NCI-H1417 (cell line): ENCODE measurements at regions not wholly inside any gene's neighbourhood (a gene's known extent, or its start where the extent isn't known, plus 50 kb on each side); places are given as distances from the start of the nearest gene placed in this dataset.
"Not testable (repeated sequence)": the region's sequence is repeated elsewhere in the genome, so short reads cannot be mapped to it uniquely, and the experiment has no call there.

Experiments
- DNase-seq, 3 experiments: peaks; one replicate each; lab custom pipeline; 2025; lab: John Stamatoyannopoulos, UW

DNA sequence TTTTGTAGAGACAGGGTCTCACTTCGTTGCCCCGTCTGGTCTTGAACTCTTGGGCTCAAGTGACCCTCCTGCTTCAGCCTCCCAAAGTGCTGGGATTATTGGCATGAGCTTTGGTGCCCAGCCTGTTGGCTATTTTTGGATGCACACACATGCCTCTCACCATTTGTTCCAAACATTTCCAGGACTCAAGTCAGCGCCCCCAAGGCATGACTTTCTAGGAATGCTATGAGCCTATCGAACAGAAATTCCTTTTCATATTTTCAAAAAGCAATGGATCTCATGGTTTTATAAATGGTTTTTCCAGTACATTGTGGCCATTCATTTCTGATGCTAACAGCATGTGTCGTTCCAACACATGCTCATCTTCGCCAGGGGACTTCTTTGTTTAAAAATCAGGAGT, 119.3 kb upstream of the NAA20 start:
- DNase-seq: no peak

DNA sequence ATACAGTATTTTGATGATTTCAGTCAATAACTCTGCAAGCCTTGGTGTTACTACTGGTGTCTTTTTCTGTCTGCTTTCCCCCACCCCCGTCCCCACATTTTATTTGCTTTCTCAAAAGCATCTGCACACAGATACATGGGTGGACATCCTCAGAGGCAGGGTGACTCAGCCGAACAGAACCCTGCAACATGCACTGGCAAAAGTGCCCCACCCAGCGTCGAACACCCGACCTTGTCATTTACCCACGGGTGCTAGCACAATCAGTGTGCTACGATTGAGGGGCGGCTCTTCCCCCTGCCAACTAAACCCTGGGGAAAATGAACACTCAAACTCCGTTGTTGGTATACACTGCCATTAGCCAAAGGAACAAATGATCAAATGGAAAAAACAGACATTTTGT, 115.9 kb upstream of the NAA20 start:
- DNase-seq: no peak

DNA sequence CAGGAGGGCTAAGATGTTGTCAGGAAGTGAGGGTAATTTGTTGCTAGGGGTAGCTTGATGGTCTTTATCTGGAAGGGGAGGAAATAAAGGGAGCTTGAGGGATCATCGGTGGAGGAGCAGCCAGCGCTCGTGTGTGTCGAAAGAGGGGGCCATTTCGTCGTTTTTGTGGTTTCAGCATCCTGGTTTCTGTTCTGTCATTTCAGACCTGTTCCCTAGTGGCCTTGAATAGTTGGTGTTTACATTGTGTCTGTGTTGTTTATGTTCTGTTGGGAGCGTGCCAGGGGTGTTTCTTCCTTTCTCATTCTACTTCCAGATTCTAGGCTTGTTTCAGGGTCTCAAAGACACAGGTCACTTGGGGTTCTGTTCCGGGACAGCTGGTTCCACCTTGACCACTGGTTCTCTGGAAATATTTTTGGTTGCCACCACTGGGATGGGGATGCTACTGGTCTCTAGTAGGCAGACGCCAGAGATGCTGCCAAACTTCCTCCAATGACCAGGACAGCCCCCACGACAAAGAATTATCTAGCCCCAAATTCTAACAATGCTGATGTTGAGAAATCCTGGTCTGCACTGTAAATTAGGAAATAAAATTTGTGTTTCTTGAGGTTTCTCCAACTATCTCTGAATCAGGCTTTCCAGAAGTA, 113.9 kb upstream of the NAA20 start:
- DNase-seq: peak in 1 of 3 experiments; percentile 16

DNA sequence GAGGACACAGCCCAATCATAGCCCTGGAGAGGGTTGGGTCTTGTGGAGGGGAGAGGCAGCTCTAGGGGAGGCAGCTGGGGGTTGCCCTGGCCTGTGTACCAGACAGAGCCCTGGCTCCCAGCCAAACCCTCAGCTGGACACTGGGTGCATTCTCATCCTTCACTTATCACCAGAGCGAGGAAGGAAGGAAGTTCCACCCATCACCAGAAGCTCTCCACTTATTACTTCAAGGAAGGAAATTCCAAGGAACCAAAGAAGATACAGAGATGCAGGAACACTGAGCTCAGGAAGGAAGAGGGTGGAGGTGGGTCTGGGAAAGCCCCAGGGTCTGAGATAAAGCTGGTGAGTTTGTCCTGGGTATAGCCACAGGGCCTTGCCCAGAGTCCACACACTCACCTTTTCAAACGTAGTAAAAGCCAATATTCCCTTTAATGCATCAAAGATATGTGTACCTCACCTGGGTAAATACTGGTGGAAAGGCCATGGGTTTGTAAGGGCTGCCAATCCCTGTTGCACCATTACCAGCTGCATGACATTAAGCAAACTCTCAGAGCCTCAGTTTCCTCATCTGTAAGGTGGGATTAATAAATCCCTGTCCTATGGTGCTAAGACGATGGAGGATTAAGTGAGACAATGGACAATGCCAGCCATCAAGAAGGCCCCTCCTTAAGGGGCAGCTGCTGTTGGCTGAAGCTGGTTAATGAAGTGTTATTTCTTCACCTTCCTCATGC, 109.7 kb upstream of the NAA20 start:
- no peak for DNase-seq

DNA sequence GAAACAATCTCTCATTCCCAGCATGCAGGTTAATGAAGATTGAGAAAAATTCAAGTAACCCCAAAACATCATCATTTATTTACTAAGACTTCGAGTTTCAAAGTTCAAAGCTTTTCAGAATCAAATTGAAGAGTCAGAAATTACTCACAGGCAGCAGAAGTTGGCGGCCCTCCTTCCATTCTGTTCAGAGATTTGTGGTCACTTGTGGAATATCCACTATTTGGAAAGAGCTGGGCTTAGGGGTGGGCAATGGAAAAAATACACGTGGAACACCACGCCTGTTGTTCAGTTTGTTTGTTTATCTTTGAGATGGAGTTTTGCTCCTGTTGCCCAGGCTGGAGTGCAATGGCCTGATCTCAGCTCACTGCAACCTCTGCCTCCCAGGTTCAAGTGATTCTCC, 108.6 kb upstream of the NAA20 start:
- DNase-seq: no peak

DNA sequence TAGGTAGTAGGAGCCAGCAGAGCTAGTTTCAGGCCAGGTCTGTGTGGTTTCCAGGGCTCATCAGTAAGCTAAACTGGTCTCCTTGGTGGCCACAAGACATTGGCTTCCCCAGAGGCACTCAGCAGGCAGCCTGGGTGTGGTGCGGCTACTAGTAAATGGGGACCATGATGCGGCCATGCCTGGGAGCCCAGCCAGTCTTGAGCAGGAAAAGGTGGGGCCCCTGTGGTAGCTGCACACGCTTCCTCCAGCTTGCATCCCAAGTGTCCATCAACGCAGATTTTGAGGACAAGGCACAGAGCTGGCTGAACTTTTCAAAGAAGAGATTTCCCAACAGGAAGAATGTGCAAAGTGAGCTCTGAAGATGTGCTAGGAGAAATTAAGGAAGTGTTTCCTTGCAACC, 107.4 kb upstream of the NAA20 start:
- no peak for DNase-seq

DNA sequence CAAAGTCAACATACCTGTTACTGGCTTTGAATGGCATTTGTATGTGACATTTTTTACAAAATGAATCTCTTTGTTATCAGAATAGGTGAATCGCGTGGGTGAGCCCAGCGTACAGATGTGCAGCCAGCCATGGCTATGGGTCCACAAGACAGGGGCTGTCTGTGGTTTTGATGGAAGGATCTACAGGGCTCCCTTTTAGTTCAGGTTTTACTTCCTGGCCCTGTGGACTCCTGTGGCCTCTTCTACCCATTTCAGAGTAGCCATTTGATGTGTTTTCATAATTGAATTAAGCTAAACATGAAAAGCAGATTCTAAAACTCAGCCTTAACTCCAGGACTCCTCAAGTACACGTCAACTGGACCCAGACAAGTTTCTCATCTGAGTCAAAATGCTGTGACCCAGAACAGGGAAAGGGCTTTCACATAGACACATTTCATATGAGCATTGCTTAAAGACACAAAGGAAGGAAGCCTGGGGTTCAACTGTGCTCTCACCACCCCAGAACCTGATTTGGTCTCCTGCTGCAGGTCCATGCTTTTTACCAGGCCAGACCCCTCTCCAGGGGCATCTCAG, 105.3 kb upstream of the NAA20 start:
- DNase-seq: no peak

DNA sequence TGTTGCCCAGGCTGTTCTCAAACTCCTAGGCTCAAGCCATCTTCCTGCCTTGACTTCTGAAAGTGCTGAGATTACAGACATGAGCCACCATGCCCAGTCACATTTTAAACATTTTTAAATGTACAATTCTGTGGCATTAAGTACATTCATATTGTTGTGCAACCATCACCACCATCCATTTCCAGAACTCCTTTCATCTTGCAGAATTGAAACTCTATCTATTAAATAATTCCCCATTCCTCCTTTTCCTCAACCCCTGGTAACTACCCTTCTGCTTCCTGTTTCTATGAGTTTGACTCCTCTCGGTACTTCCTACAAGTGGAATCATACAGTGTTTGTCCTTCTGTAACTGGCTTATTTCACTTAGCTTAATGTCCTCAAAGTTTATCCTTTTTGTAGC, 103.8 kb upstream of the NAA20 start:
- DNase-seq: no peak

DNA sequence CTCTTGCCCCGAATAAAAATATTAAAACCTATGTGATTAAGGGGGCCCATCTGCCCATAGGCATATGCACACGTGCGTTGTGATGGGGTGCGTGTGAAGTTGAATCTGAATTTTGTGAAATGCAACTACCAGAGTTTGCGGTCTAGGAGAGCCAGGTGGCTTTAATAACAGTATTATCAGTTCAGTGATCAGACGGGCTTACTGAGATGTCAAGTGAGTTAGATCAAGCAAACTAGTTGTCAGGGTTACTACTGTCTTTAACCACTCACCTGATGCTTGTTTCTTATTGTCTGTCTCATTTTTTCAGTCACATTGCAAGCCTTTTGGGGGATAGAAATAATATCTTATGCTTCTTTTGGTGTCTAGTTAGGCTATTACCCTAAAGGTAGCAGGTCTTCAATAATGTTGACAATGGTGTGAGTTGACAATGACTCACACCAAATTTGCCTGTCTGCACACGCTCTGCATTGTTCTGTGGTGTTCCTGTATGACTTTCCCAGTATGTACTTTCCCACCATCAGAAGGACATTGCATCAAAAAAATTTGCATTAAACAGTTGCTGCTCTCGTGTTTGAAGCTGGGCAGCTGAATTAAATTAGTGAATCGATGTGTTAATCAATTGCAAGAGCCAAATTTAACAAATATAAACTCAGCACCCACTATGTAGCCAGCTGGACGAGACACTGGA, 103.1 kb upstream of the NAA20 start:
- DNase-seq: peak in 1 of 3 experiments; percentile 20

DNA sequence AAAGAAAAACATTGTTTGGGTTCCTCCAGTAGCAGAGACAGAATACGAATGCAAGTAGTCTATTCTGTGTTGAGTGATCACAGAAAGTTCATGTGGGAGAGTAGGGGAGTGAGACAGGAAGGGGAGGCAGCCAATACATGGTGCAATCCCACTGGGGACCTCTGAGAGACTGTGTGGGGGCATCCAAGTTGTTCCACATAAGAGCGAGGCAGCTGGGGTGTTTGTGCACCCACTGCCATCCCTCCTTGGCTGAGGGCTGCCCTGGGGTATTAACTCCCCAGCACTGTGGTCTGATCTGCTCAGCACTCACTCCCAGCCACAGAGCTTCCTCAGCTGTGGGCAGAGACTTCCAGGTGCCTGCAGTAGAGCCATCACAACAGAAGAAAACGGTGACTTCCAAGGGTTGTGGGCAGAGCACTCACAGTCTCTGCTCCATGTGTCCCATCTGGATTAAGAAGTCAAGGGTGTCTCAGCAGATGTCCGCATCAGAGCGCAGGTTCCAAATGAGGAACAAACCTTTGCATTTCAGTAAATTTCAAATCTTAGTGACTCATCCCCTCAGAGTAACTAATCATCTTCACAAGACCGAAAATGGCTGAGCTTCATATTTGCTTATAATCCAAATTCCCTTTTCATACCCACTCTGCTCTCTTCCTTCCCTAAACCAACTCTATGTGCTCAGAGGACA, 101.9 kb upstream of the NAA20 start:
- DNase-seq: no peak

DNA sequence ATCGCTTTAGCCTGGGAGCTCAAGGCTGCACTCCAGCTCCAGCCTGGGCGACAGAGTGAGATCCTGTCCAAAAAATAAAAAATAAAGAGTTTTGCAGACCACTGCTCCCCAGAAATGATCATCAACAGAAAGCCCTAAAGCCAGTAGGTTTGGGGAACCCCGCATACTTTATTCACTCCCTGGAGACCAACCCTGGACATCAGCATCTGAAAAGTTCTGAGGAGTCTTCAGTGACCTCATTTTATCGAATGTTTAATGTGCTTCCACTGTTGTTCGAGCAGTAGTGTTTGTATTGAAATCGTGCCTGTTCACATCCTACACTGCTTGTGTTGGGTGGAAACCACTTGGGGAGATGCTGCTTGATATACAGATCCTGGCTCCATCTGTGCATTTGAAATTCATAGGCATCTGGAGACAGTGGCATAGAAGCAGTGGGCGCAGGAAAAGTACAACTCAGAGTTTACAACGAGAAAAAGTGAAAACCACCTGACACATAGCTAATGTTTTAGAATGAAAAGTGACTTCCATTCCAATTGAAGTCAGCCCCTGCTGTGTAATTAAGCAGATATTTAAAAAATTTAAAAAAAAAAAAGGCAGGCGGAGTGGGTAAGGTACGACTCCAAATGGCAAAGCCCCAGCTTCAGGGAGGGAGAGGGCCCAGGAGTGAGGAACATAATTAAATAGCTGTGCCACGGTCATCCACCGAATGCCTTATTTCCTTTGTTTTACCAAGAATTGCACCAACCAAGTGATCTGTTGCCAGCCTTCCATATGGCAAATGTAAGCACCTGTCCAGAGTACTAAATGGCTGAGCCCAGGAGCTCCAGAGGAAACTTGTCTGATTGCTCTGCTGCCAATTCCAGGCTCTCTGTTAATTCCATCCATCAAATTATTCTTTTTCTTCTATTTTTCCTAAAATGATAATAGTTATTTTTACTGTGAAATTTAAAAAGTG, 100.4 kb upstream of the NAA20 start:
- no peak for DNase-seq

DNA sequence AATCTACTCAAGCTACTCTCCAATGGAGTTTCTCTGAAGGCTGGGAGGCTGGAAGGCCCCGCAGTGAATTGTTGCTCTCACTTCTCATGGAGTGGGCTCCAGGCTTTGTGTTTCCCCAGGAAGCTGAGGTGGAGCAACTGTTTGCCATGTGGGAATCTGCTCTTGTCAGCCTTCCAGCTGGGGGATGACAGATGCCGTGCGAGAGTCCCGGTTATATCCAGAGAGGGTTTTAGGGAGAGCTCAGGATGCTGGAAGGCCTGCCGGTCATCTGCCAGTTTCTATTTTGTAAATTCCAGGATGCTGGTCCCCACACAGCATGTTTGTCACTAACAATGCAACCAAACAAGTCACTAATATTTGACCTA, 98.2 kb upstream of the NAA20 start:
- no peak for DNase-seq

DNA sequence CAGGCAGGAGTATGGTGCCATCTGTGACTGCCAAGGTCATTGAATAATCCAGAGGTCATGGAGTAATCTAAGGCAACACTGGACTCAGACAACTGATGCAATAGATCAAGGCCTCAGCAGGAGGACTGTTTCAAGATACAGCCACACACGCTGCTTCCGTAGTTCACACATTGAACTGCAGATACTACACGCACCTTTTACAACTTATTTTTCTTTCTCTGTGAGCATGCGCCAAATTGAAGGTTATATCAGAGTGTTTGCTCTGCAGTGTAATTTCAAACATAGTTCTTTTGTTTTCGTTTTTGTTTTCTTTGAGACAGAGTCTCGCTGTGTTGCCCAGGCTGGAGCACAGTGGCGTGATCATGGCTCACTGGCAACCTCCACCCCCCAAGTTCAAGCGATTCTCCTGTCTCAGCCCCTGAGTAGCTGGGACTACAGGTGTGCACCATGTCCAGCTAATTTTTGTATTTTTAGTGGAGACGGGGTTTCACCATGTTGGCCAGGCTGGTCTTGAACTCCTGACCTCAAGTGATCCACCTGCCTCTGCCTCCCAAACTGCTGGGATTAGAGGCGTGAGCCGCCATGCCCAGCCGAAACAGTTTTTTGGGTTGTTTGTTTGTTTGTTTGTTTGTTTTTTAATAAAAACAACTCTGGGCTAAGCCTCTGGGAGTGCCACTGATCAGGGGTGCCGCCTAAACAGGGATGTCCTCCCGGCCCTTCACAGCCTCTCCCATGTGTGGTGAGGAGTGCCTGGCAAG, 96.6 kb upstream of the NAA20 start:
- DNase-seq: no peak

DNA sequence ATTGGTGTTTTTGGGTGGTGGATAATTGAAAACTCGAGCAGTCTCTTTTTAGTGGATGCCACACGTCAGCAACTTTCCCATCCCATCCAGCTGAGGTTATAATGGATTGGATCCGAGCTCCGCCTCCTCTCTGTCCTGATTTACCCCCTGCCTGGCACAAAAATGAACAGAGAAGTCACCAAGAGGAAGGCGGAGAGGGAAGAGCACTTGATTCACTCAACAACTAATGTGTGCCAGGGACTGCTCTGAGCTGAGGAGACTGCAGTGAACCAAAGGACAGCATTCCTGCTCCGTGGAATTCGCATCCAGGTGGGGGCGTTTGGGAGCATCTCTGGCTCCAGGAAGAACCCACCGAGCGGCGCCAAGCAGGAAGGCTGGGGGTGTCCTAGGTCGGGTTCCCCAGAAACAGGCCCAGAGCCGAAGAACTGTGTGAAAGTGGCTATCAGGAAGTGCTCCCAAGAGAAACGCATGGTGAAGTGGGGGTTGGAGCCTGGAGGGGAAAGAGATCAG, 95.8 kb upstream of the NAA20 start:
- no peak for DNase-seq

DNA sequence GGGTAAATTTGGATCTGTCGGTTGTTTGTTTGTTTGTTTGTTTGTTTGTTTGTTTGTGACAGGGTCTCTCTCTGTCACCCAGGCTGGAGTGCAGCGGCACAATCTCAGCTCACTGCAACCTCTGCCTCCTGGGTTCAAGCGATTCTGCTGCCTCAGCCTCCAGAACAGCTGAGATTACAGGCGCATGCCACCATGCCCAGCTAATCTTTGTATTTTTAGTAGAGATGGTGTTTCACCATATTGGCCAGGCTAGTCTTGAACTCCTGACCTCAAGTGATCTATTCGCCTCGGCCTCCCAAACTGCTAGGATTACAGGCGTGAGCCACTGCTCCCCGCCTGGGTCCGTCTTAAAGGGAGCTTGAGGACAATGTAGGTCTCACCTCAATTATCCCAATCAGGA, 95.3 kb upstream of the NAA20 start:
- not testable (repeated sequence) for DNase-seq

DNA sequence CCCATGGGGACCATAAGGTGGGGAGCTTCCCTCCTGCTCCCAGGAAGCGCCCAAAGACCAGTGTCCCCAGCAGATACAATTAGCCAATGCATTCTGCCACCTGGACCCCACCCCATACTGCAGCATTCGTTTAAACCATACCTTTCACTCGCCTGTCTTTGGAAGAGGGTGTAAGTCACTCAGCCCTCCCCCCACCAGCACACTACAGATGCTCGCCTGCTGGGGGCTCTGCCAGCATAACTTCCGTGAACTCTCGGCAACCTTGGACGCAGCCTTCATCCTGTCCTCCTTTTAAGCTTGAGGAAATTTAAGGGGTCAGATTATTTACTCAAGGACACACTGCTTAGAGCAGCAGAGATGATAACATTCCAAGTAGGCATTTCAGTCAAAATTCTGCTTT, 94.4 kb upstream of the NAA20 start:
- DNase-seq: no peak

DNA sequence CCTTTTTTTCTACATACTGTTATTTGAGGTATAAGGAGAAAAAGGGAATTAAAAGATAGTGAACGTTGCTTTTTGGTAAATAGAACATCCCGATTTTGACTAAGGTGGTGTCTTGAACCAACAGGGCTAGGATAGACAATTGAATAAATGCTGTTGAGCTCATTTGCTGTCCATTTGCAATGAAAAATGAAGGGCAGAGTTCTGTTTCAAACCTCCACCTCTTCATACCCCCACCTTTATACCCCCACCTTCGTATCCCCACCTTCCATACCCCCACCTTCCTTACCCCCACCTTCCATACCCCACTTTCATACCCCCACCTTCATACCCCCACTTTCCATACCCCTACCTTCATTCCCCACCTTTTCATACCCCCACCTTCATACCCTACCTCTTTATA, 93.4 kb upstream of the NAA20 start:
- no peak for DNase-seq

DNA sequence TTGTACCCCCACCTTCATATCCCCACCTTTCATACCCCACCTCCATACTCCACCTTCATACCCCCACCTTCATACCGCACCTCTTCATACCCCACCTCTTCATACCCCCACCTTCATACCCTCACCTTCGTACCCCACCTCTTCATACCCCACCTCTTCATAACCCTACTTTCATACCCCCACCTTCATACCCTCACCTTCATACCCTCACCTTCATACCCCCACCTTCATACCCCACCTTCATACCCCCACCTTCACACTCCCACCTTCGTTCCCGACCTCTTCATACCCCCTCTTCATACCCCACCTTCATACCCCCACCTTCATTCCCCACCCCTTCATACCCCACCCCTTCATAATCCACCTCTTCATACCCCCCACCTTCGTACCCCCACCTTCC, 92.9 kb upstream of the NAA20 start:
- no peak for DNase-seq

DNA sequence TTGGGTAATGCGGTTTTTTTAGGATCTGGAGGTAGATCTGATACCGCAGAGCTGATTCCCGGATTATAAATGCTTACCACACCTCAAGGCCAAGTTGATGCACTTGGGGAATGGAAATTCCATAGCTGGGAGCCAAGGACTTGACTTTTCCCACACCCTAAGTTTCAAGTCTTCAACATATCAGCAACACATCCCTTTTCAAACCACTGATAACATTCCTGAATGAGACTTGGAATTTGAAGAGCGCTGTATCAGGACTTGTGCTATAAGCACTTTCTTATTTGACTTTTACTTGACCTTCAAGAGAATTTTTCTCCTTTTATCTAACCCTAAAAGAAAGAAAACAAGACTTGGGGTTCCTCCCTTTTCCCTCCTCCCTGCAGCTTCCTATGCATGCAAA, 90.6 kb upstream of the NAA20 start:
- no peak for DNase-seq

DNA sequence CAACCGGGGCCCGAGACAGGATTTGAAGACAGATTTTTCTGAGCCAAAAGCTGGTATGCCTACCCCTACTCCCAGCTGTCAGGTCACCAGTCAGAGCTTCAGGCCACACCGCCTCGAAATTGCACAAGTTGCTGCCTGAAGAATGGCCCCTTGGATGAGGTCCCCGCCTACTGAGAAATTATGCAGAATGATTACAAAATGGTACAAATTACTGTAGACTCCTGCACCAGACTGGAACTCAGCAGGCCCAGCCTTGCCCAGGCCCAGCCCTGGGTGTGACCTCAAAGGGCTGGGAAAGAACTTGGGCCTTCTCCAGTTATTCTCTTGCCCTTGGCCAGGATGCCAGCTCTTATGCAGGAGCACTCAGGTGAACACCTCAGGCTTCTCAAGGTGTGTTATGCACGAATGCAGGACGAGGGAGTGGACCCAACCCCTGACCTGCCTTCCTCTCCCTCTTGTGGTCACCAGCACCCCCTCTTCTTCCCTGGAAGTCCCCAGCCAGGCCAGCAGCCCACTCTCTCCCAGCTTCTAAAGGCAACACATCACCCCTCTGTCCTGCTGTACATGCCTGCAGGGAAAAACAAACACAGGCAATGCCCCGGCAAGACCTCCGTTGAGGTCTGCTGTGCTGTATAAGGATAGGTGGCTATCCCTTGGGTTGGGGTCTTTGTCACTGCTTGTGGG, 88.7 kb upstream of the NAA20 start:
- no peak for DNase-seq
